Stimulated activated CD4-positive, alpha-beta T cell treated with anti-CD3 and anti-CD28 coated beads, Interleukin-2, amount 100 ng/mL, for 24 hours (primary cell): ENCODE measurements at regions not wholly inside any gene's neighbourhood (a gene's known extent, or its start where the extent isn't known, plus 50 kb on each side); places are given as distances from the start of the nearest gene placed in this dataset.

ENCODE experiments used
- DNase-seq, 2 donors: peaks; one replicate each; pipeline ENCODE4 v3.0.0-alpha.2; 2020

DNA sequence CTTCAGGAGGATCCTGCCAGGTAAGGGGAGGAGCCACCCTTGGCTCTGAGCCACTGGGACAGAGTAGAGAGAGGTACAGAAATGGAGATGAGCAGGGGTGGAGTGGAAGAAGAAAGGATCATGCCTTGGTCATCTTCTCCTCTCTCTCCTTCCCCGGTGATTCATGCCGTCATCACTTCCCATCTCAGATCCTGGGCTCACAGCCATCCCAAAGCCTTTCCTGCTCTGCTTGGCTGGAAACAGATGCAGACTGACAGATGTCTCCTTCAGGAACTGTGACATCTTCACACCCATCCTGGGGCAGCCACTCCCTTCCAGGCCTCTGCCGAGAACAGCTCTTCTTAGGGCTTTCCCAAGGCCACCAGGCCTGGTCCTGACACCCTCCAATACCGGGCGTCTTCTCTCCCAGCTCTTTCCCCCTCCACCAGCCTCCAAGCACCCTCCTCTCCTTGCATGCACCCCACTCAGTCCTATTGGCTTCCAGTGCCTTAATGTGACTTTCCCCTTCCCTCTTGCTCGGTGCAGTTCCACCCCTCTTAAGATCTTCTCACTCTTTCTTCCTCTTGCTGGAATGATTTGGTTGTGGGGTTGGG lies 58.3 kb upstream of the TNP1 start:
- no peak for DNase-seq

DNA sequence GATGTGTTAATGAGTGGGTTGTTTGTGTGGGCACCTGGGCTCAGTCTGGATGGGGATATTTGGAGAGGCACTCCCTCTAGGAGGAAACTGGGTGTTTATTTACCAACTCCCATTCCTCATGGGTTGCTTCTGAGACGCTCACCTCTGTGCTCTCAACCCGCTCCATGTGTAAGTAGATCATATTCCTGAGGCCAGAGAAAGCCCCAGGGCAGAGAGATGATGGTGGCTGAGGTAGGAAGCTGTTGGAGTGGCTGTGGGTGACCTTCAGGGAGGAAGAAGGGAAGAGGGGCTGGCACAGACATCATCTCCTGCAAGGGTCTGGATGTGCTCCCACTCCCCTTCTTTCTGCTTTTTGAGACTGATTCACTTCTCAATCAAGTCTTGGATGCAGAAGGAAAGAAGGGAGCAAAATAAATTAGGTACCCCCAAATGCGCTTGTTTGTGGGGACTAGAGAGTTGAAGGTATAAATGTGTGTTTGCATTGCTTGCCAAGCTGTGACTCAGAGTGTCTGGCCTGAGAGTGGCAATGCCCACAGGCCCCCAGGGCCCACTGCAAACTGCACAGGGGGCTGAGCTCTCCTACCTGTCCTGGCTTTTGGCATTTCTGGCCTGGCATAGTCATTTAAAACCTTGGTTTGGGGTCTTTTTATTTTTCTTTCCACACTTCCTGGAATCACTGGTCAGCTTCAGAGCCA lies 57.2 kb upstream of the TNP1 start:
- DNase-seq = no peak

DNA sequence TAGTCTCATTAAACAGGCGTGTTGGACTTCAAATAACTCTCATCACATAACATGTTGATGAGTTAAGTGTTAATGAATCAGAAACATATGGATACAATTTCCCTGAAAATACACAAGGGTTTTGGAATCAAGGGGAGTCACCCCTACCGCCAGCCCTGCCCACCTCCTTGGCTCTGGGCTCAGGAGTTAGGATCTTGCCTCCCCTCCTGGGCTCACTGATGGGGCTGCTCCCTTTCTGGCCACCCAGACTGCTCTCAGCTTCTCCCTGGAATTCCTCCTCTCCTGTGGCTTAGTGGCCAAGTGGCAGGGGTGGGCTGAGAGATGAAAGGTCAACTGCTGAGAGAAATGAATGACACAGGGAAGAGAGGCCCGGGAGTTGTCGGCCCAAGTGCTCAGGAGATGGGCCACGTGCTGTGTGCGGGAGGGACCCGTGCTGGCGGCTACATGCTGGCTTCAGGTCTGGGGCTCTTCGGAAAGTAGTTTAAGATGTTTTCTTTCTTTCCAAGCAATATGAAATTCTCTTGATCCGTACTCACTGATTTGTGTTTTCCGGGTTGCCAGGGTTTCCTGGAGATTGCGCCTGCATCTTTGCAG lies 55.8 kb upstream of the TNP1 start:
- DNase-seq = no peak

DNA sequence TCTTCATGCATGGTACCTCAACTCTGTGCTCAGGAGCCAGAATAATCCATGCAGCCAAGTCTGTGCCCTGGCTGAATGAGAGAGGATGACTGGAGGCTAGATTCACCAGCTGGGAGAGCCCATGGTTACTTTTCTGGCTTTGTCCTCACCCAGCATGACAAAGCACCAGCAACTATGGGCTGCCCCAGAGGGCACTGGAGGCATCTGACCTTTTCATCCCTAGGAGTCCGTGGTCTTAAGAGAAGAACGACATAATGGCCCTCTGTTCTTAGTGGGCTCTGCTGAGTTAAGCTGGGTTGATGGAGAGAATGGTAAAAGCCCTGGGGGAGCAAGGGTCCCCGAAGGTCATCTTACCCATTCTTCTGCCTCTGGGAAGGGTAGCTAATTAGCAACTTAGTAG lies 54.6 kb upstream of the TNP1 start:
- no peak for DNase-seq

DNA sequence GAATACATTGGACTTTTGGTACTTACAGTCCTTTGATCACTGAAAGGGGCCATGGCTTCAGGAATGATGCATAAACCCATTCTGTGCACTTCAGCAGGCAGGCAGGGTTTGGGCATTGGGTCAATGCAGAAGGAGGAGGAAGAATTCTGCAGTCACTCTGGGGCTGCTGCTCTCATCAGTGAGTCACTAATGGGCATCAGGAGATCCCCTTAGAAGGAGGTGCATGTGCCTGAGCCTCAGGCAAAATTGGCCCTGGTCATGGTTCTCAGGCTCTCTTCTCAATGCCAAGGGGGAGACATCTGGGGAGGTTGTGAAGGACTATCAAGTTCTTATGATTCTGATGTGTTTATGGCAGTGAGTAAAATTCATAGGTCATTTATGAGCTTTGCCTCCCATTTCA lies 52.0 kb upstream of the TNP1 start:
- DNase-seq = no peak

DNA sequence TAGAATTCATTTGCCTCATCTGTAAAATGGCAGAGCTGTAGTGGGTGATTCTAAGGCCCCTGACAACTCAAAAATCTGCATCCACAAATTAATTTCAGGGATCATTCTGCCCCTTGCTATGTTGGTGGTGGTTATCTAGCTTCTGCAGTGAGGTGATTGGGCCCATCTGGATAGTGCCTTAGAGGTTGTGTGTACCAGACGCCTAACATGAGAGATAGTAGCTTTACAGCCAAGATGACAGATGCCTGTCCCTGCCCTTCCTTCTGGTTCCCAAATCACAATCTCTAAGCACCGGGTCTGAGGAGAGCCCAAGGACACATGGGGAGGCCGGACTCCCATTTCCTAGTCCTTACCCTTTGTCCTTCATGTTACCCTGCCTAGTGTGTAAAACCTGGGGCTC lies 51.1 kb upstream of the TNP1 start:
- no peak for DNase-seq

DNA sequence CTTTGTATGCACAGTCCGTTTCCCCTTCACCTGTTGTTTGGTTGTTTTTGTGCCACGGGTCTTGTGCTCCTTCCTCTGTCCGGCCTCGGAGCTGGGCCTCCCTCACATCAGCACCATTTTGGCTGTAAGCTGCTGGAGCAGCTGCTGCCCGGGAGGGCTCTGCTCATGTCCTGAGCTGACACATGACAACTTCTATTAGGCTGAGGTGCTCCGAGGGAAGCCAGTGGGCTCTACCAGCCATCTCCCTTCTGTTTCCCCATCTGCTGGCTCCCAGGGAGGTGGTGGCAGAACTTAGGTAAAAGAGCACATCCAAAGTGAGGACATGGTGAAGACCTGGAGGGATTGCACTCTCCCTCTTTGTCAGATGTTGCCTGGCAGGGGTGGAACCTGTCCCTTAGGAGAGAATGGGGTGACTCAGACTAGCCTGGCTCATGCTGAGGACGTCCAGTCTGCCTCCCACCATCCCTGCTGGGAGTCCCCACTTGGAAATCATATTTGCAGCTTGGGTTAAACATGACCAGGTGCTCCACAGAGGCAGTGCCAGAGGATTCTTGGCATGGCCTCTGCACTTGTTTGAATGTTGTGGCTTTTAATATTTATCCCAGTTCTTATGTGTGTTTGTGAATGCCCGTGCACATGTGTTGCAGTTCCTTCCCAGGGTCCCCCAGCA lies 49.8 kb upstream of the TNP1 start:
- no peak for DNase-seq
